Activated CD8-positive, alpha-beta T cell treated with anti-CD3 and anti-CD28 coated beads, Interleukin-2, amount 10 ng/mL, durations not matched to agents 7 days and 5 days (primary cell): ENCODE measurements at regions not wholly inside any gene's neighbourhood (a gene's known extent, or its start where the extent isn't known, plus 50 kb on each side); places are given as distances from the start of the nearest gene placed in this dataset.

ENCODE experiments used
- ATAC-seq: fragments of 150-1000 bp; cut with Tn5 transposase; one replicate; pipeline ENCODE4 v1.10.0; 2021; ENCODE audit warnings: moderate library complexity
- CTCF ChIA-PET: fragments of 350-600 bp; sonication (Branson Sonifier 250); formaldehyde crosslinking; loops from one replicate; lab custom pipeline; 2021; ENCODE audit warnings: antibody characterized with exemption; lab: Charles Lee
- POLR2A ChIA-PET: fragments of 350-600 bp; sonication (Branson Sonifier 250); formaldehyde crosslinking; loops from one replicate; lab custom pipeline; 2021; ENCODE audit warnings: antibody characterized with exemption; lab: Charles Lee
- DNase-seq: peaks from one replicate; pipeline ENCODE4 v3.0.0-alpha.2; 2020
- H3K27ac Mint-ChIP-seq: one replicate; pipeline ENCODE4 v1.8.0; 2021; ENCODE audit warnings: mild to moderate bottlenecking, mixed read lengths
- H3K27me3 Mint-ChIP-seq: one replicate; pipeline ENCODE4 v1.8.0; 2021; ENCODE audit warnings: low read depth, mixed read lengths
- H3K36me3 Mint-ChIP-seq: one replicate; pipeline ENCODE4 v1.8.0; 2021; ENCODE audit warnings: low read depth, mixed read lengths
- H3K4me1 Mint-ChIP-seq: one replicate; pipeline ENCODE4 v1.8.0; 2021; ENCODE audit warnings: low read depth, mixed read lengths
- H3K4me3 Mint-ChIP-seq: one replicate; pipeline ENCODE4 v1.8.0; 2021; ENCODE audit warnings: mild to moderate bottlenecking, mixed read lengths
- H3K9me3 Mint-ChIP-seq: one replicate; pipeline ENCODE4 v1.8.0; 2022; ENCODE audit warnings: mixed read lengths; ENCODE audit not compliant: insufficient read depth

GRCh38 chr6:40728643-40729042 is 141.5 kb upstream of the LRFN2 start:
- no peak overlapping the region for H3K4me3 Mint-ChIP-seq
- H3K9me3 Mint-ChIP-seq, result no peaks in the 10 kb centered on the region
- ChIA-PET POLR2A (interaction anchor here (0.6 kb wide), 1 partner anchor 115 kb away, joined by 3 read pairs; no protein-coding TSS in a partner anchor), CTCF (no interaction called here)
- ATAC-seq, result no peak
- peaks cover 5% of the 10 kb centered on the region for H3K27me3 Mint-ChIP-seq
- no peak overlapping the region for H3K27ac Mint-ChIP-seq
- no peaks in the 10 kb centered on the region for H3K36me3 Mint-ChIP-seq
- no peak for DNase-seq
- no peaks in the 10 kb centered on the region for H3K4me1 Mint-ChIP-seq

- H3K27ac Mint-ChIP-seq, result no peak overlapping the region
- no peak for DNase-seq
- no peak overlapping the region for H3K4me3 Mint-ChIP-seq
- POLR2A ChIA-PET, result no interaction called here
- H3K4me1 Mint-ChIP-seq, result no peaks in the 10 kb centered on the region
- H3K27me3 Mint-ChIP-seq, result peaks cover 2% of the 10 kb centered on the region
- no peaks in the 10 kb centered on the region for H3K36me3 Mint-ChIP-seq
- H3K9me3 Mint-ChIP-seq, result no peaks in the 10 kb centered on the region
- no peak for ATAC-seq
- CTCF ChIA-PET, result no interaction called here
Observed at GRCh38 chr6:40727271-40727670, 140.1 kb upstream of the LRFN2 start.

- no peak overlapping the region for H3K27ac Mint-ChIP-seq
- ChIA-PET CTCF (no interaction called here), POLR2A (no interaction called here)
- H3K36me3 Mint-ChIP-seq, result no peaks in the 10 kb centered on the region
- no peak overlapping the region for H3K4me3 Mint-ChIP-seq
- DNase-seq (no peak), ATAC-seq (no peak)
- no peaks in the 10 kb centered on the region for H3K4me1 Mint-ChIP-seq
- H3K9me3 Mint-ChIP-seq, result no peaks in the 10 kb centered on the region
- peaks cover 2% of the 10 kb centered on the region for H3K27me3 Mint-ChIP-seq
Observed at GRCh38 chr6:40726853-40727252, 139.7 kb upstream of the LRFN2 start.

- Mint-ChIP-seq H3K36me3 (no peaks in the 10 kb centered on the region), H3K9me3 (no peaks in the 10 kb centered on the region), H3K4me1 (no peaks in the 10 kb centered on the region), H3K4me3 (no peak overlapping the region), H3K27ac (no peak overlapping the region), H3K27me3 (peaks cover 2% of the 10 kb centered on the region)
- ChIA-PET POLR2A (no interaction called here), CTCF (interaction anchor here (1.4 kb wide), 1 partner anchor 11 kb away, joined by 3 read pairs; no protein-coding TSS in a partner anchor)
- ATAC-seq (no peak), DNase-seq (no peak)
Observed at GRCh38 chr6:40725390-40725789, 138.2 kb upstream of the LRFN2 start.

GRCh38 chr6:40724886-40725285 is 137.7 kb upstream of the LRFN2 start:
- ChIA-PET CTCF (interaction anchor here (1.4 kb wide), 1 partner anchor 11 kb away, joined by 3 read pairs; no protein-coding TSS in a partner anchor), POLR2A (no interaction called here)
- Mint-ChIP-seq H3K9me3 (no peaks in the 10 kb centered on the region), H3K4me1 (peaks cover 3% of the 10 kb centered on the region), H3K27me3 (no peaks in the 10 kb centered on the region), H3K4me3 (no peak overlapping the region), H3K36me3 (no peaks in the 10 kb centered on the region), H3K27ac (no peak overlapping the region)
- ATAC-seq, result no peak
- DNase-seq, result no peak

DNA sequence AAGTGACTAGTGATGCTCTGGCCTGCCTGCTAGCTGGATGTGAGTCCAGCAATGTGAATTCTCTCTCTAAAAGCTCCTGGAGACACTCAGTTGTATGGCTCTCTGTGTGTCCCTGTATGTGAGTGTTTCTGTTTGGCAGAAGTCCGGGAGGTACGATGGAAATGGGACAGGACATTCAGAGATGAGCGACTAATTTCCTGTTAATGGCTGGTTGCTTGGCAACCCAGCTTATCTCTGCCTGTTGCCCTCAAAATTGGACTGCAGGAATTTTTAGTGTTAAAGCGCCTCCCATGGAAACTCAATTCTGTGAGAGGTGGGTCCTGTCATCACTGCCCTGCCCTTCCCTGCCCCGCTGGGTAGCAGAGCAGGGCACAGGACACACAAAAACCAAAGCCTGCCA is 136.8 kb upstream of the LRFN2 start:
- Mint-ChIP-seq H3K36me3 (no peaks in the 10 kb centered on the region), H3K27me3 (no peaks in the 10 kb centered on the region), H3K4me3 (no peak overlapping the region), H3K9me3 (no peaks in the 10 kb centered on the region), H3K4me1 (peaks cover 9% of the 10 kb centered on the region), H3K27ac (no peak overlapping the region)
- POLR2A ChIA-PET, result no interaction called here
- ATAC-seq (no peak), DNase-seq (no peak)
- CTCF ChIA-PET, result no interaction called here

DNA sequence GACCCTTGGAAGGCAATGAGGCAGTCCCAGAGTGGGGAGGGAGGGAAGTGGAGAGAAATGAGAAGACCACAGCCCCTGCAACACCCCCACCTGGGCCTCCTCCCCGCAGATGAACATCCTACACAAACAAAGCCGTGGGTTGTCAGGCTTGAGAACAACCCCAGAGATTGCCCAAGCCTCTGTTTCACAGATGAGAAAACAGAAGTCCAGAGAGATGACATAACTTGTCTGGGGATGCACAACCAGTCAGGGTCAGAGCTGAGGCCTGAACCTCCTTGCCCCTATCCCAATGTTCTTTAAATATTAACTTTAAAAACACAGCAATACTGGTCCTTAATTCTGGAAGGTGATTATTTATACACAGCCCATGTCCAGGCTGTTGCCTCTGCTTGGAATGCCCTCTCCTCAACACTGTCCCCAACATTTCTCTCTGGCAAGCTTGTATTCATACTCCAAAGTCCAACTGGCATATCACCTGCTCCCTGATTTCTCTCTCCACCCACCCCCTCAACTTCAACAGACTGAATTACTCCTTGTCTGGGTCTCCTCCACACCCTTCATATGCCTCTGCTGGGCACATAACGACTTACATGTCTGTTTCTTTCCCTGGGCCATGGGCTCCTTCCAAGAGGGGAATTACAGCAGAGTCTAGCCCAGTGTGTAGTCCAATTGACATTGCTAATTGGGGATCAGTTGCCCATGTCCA is 135.5 kb upstream of the LRFN2 start:
- H3K27me3 Mint-ChIP-seq, result peaks cover under 1% of the 10 kb centered on the region
- ChIA-PET CTCF (no interaction called here), POLR2A (no interaction called here)
- no peak for DNase-seq
- H3K36me3 Mint-ChIP-seq, result no peaks in the 10 kb centered on the region
- H3K9me3 Mint-ChIP-seq, result no peaks in the 10 kb centered on the region
- no peak overlapping the region for H3K27ac Mint-ChIP-seq
- no peak for ATAC-seq
- no peak overlapping the region for H3K4me3 Mint-ChIP-seq
- peaks cover 9% of the 10 kb centered on the region for H3K4me1 Mint-ChIP-seq

GRCh38 chr6:40722091-40722490 is 134.9 kb upstream of the LRFN2 start:
- no peak for ATAC-seq
- no peaks in the 10 kb centered on the region for H3K9me3 Mint-ChIP-seq
- H3K27ac Mint-ChIP-seq, result no peak overlapping the region
- peaks cover 9% of the 10 kb centered on the region for H3K4me1 Mint-ChIP-seq
- no peak for DNase-seq
- ChIA-PET CTCF (no interaction called here), POLR2A (no interaction called here)
- no peak overlapping the region for H3K4me3 Mint-ChIP-seq
- no peaks in the 10 kb centered on the region for H3K36me3 Mint-ChIP-seq
- H3K27me3 Mint-ChIP-seq, result peaks cover 2% of the 10 kb centered on the region

- ATAC-seq (no peak), DNase-seq (no peak)
- H3K4me1 Mint-ChIP-seq, result peaks cover 9% of the 10 kb centered on the region
- H3K4me3 Mint-ChIP-seq, result no peak overlapping the region
- CTCF ChIA-PET, result no interaction called here
- H3K27me3 Mint-ChIP-seq, result peaks cover 2% of the 10 kb centered on the region
- POLR2A ChIA-PET, result no interaction called here
- no peak overlapping the region for H3K27ac Mint-ChIP-seq
- H3K9me3 Mint-ChIP-seq, result no peaks in the 10 kb centered on the region
- H3K36me3 Mint-ChIP-seq, result no peaks in the 10 kb centered on the region
Observed at GRCh38 chr6:40721271-40721952, 134.2 kb upstream of the LRFN2 start.

DNA sequence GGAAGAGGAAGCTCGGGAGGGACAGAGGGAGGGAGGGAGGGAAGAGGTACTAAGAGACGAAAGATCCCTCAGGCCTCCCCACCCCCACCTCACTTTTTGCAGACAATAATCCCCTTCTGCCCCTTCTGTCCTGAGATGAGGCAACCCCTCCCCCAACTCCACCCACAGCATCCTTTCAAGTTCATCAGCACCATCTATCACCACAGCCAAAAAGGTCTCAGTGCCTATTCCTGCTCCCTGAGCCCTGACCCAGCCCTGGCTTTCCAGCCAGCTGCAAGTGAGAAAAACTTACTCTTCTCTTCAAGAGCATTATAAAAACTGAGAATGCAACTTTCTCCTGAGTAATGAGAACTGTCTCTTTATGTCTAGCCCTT is 133.2 kb upstream of the LRFN2 start:
- ChIA-PET CTCF (no interaction called here), POLR2A (no interaction called here)
- Mint-ChIP-seq H3K27me3 (peaks cover 5% of the 10 kb centered on the region), H3K4me3 (no peak overlapping the region), H3K4me1 (peaks cover 9% of the 10 kb centered on the region), H3K9me3 (no peaks in the 10 kb centered on the region), H3K27ac (no peak overlapping the region), H3K36me3 (no peaks in the 10 kb centered on the region)
- no peak for ATAC-seq
- DNase-seq, result no peak

- ATAC-seq, result no peak
- no peak overlapping the region for H3K27ac Mint-ChIP-seq
- H3K9me3 Mint-ChIP-seq, result no peaks in the 10 kb centered on the region
- no peak for DNase-seq
- peaks cover 5% of the 10 kb centered on the region for H3K27me3 Mint-ChIP-seq
- ChIA-PET CTCF (no interaction called here), POLR2A (no interaction called here)
- peaks cover 9% of the 10 kb centered on the region for H3K4me1 Mint-ChIP-seq
- no peaks in the 10 kb centered on the region for H3K36me3 Mint-ChIP-seq
- H3K4me3 Mint-ChIP-seq, result no peak overlapping the region
Observed at GRCh38 chr6:40719671-40720374, 132.7 kb upstream of the LRFN2 start.

GRCh38 chr6:40718401-40718800 is 131.2 kb upstream of the LRFN2 start:
- no peak for DNase-seq
- peaks cover 5% of the 10 kb centered on the region for H3K27me3 Mint-ChIP-seq
- peaks cover 9% of the 10 kb centered on the region for H3K4me1 Mint-ChIP-seq
- no peaks in the 10 kb centered on the region for H3K9me3 Mint-ChIP-seq
- CTCF ChIA-PET, result no interaction called here
- no peak for ATAC-seq
- H3K27ac Mint-ChIP-seq, result no peak overlapping the region
- H3K4me3 Mint-ChIP-seq, result no peak overlapping the region
- no peaks in the 10 kb centered on the region for H3K36me3 Mint-ChIP-seq
- POLR2A ChIA-PET, result no interaction called here
